Breast epithelium (tissue), 3 donors: ENCODE measurements at regions not wholly inside any gene's neighbourhood (a gene's known extent, or its start where the extent isn't known, plus 50 kb on each side); places are given as distances from the start of the nearest gene placed in this dataset.

Experiments
- CTCF ChIP-seq, 3 donors: fragments of 450-650 bp; IDR thresholded peaks; one replicate each; pipeline ENCODE4 v1.5.1; 2016 to 2017; ENCODE audit warnings: antibody characterized with exemption in 3 of 3, mild to moderate bottlenecking in 3 of 3, moderate library complexity in 3 of 3
- POLR2A ChIP-seq: fragments of 450-650 bp; IDR thresholded peaks from one replicate; pipeline ENCODE4 v1.6.1; 2016; ENCODE audit warnings: antibody characterized with exemption, mild to moderate bottlenecking, moderate library complexity
- POLR2AphosphoS5 ChIP-seq, 3 donors: sonication (generic); formaldehyde crosslinking; IDR thresholded peaks; one replicate each; pipeline ENCODE4 v1.6.1; 2017; ENCODE audit warnings: antibody characterized with exemption in 3 of 3

GRCh38 chr13:50384724-50385123, 369.5 kb downstream of the KCNRG start:
- no peak for TF ChIP-seq POLR2A
- TF ChIP-seq CTCF (IDR thresholded peaks at IDR 0.05) = no peak
- TF ChIP-seq POLR2AphosphoS5 (IDR thresholded peaks at IDR 0.05) = no peak
